ENCODE measurements at regions not wholly inside any gene's neighbourhood (a gene's known extent, or its start where the extent isn't known, plus 50 kb on each side); places are given as distances from the start of the nearest gene placed in this dataset.
"Not testable (repeated sequence)": the region's sequence is repeated elsewhere in the genome, so short reads cannot be mapped to it uniquely, and the experiment has no call there.

GRCh38 chr12:127503246-127503645 lies 763.7 kb upstream of the TMEM132C start:
- no peaks in the 10 kb centered on the region for H3K4me1 ChIP-seq (ENCODE audit: insufficient read depth, low read length)
- H3K27ac ChIP-seq (ENCODE audit: low read depth, low read length), result no peak overlapping the region
- TF ChIP-seq, protein P1, sequence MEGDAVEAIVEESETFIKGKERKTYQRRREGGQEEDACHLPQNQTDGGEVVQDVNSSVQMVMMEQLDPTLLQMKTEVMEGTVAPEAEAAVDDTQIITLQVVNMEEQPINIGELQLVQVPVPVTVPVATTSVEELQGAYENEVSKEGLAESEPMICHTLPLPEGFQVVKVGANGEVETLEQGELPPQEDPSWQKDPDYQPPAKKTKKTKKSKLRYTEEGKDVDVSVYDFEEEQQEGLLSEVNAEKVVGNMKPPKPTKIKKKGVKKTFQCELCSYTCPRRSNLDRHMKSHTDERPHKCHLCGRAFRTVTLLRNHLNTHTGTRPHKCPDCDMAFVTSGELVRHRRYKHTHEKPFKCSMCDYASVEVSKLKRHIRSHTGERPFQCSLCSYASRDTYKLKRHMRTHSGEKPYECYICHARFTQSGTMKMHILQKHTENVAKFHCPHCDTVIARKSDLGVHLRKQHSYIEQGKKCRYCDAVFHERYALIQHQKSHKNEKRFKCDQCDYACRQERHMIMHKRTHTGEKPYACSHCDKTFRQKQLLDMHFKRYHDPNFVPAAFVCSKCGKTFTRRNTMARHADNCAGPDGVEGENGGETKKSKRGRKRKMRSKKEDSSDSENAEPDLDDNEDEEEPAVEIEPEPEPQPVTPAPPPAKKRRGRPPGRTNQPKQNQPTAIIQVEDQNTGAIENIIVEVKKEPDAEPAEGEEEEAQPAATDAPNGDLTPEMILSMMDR (IDR thresholded peaks at IDR 0.05; ENCODE audit: extremely low read depth, low read depth, low read length), result no peak
- H3K27me3 ChIP-seq (ENCODE audit: insufficient read depth, low read length), result no peaks in the 10 kb centered on the region
- H2AFZ ChIP-seq (ENCODE audit: low read length), result no peak overlapping the region
- no peak overlapping the region for H3K4me3 ChIP-seq (ENCODE audit: insufficient read depth, low read length)
- H3K4me2 ChIP-seq (ENCODE audit: insufficient read depth, low read length), result no peak overlapping the region
- H3K9me3 ChIP-seq (ENCODE audit: low read depth, low read length), result no peaks in the 10 kb centered on the region
- H4K20me1 ChIP-seq (ENCODE audit: insufficient read depth, low read length), result no peaks in the 10 kb centered on the region
- H3K79me2 ChIP-seq (ENCODE audit: insufficient read depth, low read length), result no peaks in the 10 kb centered on the region
- DNase-seq (ENCODE audit: insufficient read length, low spot score, missing footprints), result no peak
- H3K36me3 ChIP-seq (ENCODE audit: insufficient read depth, low read length), result no peaks in the 10 kb centered on the region

DNA sequence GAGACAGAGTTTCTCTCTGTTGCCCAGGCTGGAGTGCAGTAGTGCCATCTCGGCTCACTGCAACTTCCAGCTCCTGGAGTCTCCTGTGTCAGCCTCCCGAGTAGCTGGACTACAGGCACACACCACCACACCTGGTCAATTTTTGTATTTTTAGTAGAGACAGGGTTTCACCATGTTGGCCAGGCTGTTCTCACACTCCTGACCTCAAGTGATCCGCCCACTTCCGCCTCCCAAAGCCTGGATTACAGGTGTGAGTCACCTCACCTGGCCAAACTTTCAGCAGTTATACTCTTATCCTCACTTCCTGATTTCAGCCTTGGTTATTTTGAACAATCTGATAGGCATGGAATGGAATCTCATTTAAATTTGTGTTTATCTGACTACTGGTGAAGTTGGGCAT lies 763.0 kb upstream of the TMEM132C start:
- not testable (repeated sequence) for H3K27me3 ChIP-seq (ENCODE audit: insufficient read depth, low read length); DNase-seq (ENCODE audit: insufficient read length, low spot score, missing footprints); H3K27ac ChIP-seq (ENCODE audit: low read depth, low read length); H3K36me3 ChIP-seq (ENCODE audit: insufficient read depth, low read length); H3K4me1 ChIP-seq (ENCODE audit: insufficient read depth, low read length); H2AFZ ChIP-seq (ENCODE audit: low read length); H3K9me3 ChIP-seq (ENCODE audit: low read depth, low read length); H3K4me2 ChIP-seq (ENCODE audit: insufficient read depth, low read length); H3K79me2 ChIP-seq (ENCODE audit: insufficient read depth, low read length); H4K20me1 ChIP-seq (ENCODE audit: insufficient read depth, low read length); H3K4me3 ChIP-seq (ENCODE audit: insufficient read depth, low read length)

GRCh38 chr12:127504874-127505273 lies 762.1 kb upstream of the TMEM132C start:
- no peak for DNase-seq (ENCODE audit: insufficient read length, low spot score, missing footprints)
- Histone ChIP-seq H3K27ac (ENCODE audit: low read depth, low read length) (no peak overlapping the region), H4K20me1 (ENCODE audit: insufficient read depth, low read length) (no peaks in the 10 kb centered on the region), H3K27me3 (ENCODE audit: insufficient read depth, low read length) (no peaks in the 10 kb centered on the region), H3K4me2 (ENCODE audit: insufficient read depth, low read length) (no peak overlapping the region), H3K36me3 (ENCODE audit: insufficient read depth, low read length) (no peaks in the 10 kb centered on the region), H3K4me1 (ENCODE audit: insufficient read depth, low read length) (peaks cover 6% of the 10 kb centered on the region), H3K79me2 (ENCODE audit: insufficient read depth, low read length) (no peaks in the 10 kb centered on the region), H3K4me3 (ENCODE audit: insufficient read depth, low read length) (no peak overlapping the region), H2AFZ (ENCODE audit: low read length) (no peak overlapping the region), H3K9me3 (ENCODE audit: low read depth, low read length) (no peaks in the 10 kb centered on the region)
- TF ChIP-seq, protein P1 (IDR thresholded peaks at IDR 0.05; ENCODE audit: extremely low read depth, low read depth, low read length), result no peak

- no peak overlapping the region for H3K27ac ChIP-seq (ENCODE audit: low read depth, low read length)
- no peaks in the 10 kb centered on the region for H3K27me3 ChIP-seq (ENCODE audit: insufficient read depth, low read length)
- H4K20me1 ChIP-seq (ENCODE audit: insufficient read depth, low read length), result no peaks in the 10 kb centered on the region
- H3K4me3 ChIP-seq (ENCODE audit: insufficient read depth, low read length), result no peak overlapping the region
- TF ChIP-seq, protein P1 (IDR thresholded peaks at IDR 0.05; ENCODE audit: extremely low read depth, low read depth, low read length), result no peak
- no peak overlapping the region for H2AFZ ChIP-seq (ENCODE audit: low read length)
- peaks cover 6% of the 10 kb centered on the region for H3K4me1 ChIP-seq (ENCODE audit: insufficient read depth, low read length)
- no peaks in the 10 kb centered on the region for H3K79me2 ChIP-seq (ENCODE audit: insufficient read depth, low read length)
- DNase-seq (ENCODE audit: insufficient read length, low spot score, missing footprints), result no peak
- no peak overlapping the region for H3K4me2 ChIP-seq (ENCODE audit: insufficient read depth, low read length)
- H3K9me3 ChIP-seq (ENCODE audit: low read depth, low read length), result no peaks in the 10 kb centered on the region
- H3K36me3 ChIP-seq (ENCODE audit: insufficient read depth, low read length), result no peaks in the 10 kb centered on the region
Measured at GRCh38 chr12:127507341-127507740, 759.6 kb upstream of the TMEM132C start.
